HG03565 (cell line): ENCODE measurements at regions not wholly inside any gene's neighbourhood (a gene's known extent, or its start where the extent isn't known, plus 50 kb on each side); places are given as distances from the start of the nearest gene placed in this dataset.

Experiments
- ATAC-seq: cut with Tn5 transposase; IDR thresholded peaks from one replicate; pipeline ENCODE4 v1.9.1; 2021; ENCODE audit warnings: mild to moderate bottlenecking, moderate library complexity; ENCODE audit not compliant: unreplicated experiment

GRCh38 chr15:39320355-39320754 is 260.5 kb upstream of the THBS1 start:
- no peak for ATAC-seq

- no peak for ATAC-seq
Observed at GRCh38 chr15:39320886-39321285, 260.0 kb upstream of the THBS1 start.

GRCh38 chr15:39321977-39322376 is 258.9 kb upstream of the THBS1 start:
- no peak for ATAC-seq

- no peak for ATAC-seq
Observed at GRCh38 chr15:39323157-39323556, 257.7 kb upstream of the THBS1 start.

GRCh38 chr15:39323706-39324105 is 257.2 kb upstream of the THBS1 start:
- no peak for ATAC-seq

- no peak for ATAC-seq
Observed at GRCh38 chr15:39326306-39326975, 254.4 kb upstream of the THBS1 start.

- no peak for ATAC-seq
Observed at GRCh38 chr15:39327005-39327730, 253.7 kb upstream of the THBS1 start.

- no peak for ATAC-seq
Observed at GRCh38 chr15:39330061-39330460, 250.8 kb upstream of the THBS1 start.

- no peak for ATAC-seq
Observed at GRCh38 chr15:39331584-39331983, 249.3 kb upstream of the THBS1 start.

GRCh38 chr15:39332846-39333245 is 248.0 kb upstream of the THBS1 start:
- ATAC-seq = no peak

GRCh38 chr15:39333393-39333792 is 247.5 kb upstream of the THBS1 start:
- ATAC-seq = no peak

- no peak for ATAC-seq
Observed at GRCh38 chr15:39333896-39334295, 247.0 kb upstream of the THBS1 start.

- ATAC-seq = no peak
Observed at GRCh38 chr15:39336926-39337325, 244.0 kb upstream of the THBS1 start.

GRCh38 chr15:39338251-39338650 is 242.6 kb upstream of the THBS1 start:
- ATAC-seq = no peak

GRCh38 chr15:39340903-39341645 is 239.8 kb upstream of the THBS1 start:
- no peak for ATAC-seq

- no peak for ATAC-seq
Observed at GRCh38 chr15:39344662-39345141, 236.2 kb upstream of the THBS1 start.

GRCh38 chr15:39345176-39345575 is 235.7 kb upstream of the THBS1 start:
- ATAC-seq = no peak

- ATAC-seq = no peak
Observed at GRCh38 chr15:39347453-39347852, 233.4 kb upstream of the THBS1 start.

- ATAC-seq = no peak
Observed at GRCh38 chr15:39350785-39351184, 230.1 kb upstream of the THBS1 start.

- ATAC-seq = no peak
Observed at GRCh38 chr15:39354189-39354588, 226.7 kb upstream of the THBS1 start.

- ATAC-seq = no peak
Observed at GRCh38 chr15:39357480-39358268, 223.2 kb upstream of the THBS1 start.
